ENCODE measurements at regions not wholly inside any gene's neighbourhood (a gene's known extent, or its start where the extent isn't known, plus 50 kb on each side); places are given as distances from the start of the nearest gene placed in this dataset.

DNA sequence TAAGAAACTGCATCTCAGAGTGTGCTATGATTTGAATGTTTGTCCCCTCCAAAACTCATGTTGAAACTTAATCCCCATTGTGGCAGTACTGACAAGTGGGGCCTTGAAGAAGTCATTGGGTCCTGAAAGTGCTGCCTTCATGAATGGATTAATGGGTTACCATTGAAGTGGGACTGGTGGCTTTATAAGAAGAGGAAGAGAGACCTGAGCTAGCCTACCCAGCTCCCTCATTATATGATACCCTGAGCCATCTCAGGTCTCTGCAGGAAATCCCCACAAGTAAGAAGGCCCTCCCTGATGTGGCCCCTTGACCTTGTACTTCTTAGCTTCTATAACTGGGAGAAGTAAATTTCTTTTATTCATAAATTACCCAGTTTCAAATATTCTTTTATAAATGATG, 526.8 kb downstream of the XIRP2 start:
- DNase-seq, result no peak

DNA sequence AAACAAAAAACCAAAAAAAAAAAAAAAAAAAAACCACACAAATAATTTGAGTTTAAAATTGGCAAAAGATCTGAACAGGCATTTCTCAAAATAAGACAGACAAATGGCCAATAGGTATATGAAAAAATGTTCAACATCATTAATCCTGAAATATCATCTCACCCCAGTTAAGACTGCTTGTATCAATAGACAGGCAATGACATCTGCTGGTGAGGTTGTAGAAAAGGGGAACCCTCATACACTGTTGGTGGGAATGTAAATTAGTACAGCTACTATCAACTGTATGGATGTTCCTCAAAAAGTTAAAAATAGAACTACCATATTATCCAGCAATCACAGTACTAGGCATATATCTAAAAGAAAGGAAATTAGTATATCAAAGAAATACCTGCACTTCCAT, 523.1 kb downstream of the XIRP2 start:
- DNase-seq, result no peak

DNA sequence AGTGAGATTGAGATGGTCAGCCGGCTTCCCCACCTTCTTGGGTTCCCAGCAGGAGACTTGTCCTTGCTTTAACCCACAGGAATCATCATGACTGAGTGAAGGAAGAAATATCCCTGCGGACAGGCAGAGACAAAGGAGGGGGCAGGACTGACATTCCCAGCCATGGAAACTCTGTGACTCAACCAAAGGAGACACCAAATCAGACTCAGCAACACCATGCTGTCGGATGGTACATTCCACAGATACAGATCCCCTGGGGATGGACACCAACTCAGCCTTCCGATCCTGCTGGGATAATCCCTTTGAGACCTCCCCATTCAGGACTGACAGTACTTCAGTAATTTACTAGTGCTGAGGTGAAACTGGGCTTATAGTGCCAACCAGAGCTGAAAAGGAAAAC, 518.3 kb downstream of the XIRP2 start:
- DNase-seq, result no peak

DNA sequence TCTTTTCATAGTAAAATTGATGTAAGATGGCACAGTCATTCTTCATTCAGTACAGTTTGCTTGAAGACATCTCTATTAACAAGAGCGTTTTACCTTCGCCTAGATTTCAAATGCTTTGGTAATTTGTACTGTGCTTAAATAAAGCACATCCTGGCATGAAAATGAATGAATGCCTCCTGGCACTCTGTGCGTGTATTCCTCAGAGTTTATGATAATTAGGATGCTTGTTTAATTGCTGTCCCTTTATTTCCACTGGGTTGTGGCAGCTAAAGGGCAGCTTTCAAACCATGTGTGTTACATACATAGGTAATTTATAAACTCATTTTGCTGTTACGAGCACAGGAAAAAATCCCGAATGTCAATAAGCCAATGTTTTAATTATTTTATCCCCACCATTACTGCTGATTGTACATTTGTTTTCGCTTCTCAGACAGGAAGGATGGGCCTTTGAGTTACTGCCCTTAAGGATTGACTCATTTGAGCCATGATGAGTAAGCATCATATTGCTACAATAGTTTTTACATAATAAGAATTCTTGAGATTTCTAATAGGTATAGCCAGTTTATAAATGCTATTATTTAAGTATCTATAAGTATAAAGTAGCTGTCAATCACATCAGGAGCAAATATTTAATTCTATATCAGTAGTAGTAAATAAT, 516.5 kb downstream of the XIRP2 start:
- DNase-seq, result no peak

DNA sequence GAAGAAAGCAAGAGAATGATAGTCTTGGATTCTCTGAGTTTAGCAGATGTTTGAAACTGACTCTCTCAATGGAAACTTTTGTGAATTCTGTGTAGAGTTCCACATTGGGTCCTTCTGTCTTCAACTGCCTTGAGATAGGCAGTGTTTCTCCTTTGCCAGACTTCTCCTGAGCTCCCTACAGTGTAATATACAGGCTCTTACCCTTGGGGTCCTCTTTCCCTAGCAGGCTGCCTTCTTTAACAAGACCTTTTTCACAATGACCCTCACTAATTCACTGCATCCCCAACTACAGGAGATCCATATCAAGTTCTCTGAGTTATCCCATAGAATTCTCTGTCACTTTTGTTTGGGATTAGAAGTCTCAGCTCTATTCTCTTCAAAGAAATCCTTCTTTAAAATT, 513.0 kb downstream of the XIRP2 start:
- DNase-seq, result no peak

DNA sequence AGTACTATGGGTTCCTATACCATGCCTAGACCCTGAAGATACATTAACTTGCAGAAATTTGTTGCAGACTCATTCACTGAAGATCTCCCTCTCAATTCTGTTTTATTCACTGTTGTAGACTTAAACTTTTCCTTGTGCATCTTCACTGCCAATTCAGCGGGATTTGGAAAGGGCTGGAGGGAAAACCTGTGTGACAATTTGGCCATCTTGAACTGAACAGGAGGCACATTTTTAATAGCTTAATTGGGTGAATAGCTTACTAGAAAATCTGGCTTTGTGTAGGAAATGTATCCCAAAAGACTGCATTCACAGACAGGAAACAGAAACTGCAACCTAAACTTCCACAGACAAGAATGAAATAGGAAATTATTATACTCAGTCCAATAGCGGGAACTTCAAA, 512.3 kb downstream of the XIRP2 start:
- DNase-seq, result no peak

DNA sequence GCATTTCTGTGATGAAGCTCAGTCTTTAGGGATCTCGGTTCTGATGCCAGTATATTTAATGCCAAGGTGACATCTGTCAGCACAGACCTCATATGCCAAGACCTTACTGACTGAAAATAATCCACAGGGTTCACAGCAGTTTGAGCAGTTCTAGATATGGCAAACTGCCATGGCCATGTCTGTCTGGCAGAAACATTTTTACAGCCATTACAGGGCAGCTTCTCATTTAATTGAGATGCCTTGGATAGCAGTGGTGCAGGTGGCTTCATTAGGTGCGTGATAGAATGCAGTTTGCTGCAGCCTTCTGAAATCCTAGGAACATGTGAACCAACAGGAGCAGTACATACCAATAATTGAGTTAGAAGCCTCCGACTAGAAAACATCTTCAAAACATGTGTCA, 510.6 kb downstream of the XIRP2 start:
- no peak for DNase-seq

DNA sequence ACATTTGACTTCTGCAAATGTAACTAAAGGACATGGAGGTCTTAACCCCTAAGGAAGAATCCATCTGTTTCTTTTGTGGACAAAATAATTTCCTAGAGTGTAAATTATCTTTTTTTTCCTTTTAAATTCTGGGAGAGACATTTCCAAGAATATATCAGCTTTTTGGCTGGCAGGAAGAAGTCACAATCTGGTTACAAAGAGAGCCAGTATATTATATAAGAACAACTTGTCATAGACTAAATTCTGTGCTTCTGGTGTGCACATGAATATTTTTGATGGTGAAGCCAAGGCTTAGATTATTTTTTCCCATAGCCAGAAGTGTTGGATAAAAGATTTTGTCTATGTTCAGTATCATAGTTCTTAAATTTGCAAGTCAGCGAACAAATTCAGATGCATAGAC, 500.6 kb downstream of the XIRP2 start:
- no peak for DNase-seq

DNA sequence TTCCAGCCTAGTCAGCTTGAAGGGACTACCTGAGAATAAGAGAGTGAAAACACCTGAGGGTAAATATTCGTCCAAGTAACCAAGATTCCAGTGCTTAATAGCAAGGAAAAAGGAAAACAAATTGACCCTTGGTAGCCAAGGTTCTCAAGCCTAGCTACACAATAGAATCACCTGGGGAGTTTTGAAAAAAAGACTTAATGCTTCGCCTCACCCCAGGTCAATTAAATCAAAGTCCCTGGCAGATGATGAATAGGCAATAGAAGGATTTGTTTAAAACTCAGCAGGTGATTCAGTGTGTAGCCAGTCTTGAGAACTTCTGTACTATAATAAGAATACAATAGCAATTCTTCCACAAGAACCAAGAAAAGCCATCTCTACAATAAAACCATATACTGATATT, 500.2 kb downstream of the XIRP2 start:
- DNase-seq, result no peak

DNA sequence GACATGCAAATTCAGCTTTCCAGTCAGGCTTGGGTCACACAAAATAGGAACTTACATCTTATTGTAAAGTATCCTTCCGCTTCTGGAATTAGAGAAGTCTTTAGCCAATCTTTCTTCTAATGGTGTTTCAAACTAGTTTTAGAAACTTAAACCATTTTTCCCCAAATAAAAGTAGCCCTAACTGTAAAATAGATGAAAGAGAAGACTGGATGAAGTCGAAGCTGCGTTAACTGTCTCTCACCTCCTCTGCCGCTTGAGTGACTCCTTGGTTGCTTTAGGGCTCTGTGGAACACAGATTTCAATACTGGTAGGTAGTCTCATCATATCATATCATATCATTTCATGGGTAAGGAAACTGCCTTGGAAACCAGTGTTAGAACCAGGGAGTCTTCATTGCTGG, 498.4 kb downstream of the XIRP2 start:
- no peak for DNase-seq

DNA sequence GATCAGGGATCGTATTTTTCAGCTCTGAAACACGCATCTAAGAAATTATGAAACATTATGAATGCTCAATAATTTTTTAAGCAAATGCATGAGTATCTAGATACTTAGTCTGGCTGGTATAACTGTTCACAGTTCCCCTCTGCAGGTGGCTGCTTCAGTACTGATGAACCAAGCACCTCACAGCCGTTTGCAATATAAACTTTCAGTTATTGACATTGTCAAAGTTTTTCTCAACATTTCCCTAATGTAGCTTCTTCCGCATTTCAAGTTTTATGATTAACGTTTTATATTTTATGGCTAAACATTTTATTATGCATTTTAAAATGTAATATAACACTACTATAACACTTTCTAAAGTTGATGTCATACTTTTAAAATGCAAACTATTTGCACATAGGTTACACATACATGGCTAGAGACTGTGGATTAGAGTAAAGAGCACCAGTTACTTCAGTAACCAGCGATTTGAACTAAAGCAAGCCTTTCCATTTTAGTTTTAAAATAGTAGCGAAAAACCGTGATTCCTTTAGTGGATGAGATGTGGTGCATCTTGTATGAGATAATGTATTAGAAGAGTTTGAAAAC, 495.4 kb downstream of the XIRP2 start:
- no peak for DNase-seq

DNA sequence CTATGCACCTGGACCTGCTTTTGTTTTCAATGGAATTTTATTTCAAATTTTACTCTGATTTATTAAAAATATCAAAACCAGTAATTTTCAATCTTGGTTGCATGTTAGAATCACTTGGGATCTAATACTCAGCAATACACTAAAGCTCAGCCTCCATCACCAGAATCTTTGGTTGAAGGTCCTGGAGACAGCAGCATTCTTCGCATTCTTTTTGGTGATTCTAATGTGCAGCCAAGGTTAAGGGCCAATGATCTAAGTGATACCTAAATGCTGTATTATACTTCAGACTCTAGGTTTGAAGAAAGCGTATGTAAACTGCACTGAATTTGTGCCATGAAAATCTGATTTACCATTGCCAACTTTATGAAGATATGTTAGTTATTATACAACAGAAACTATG, 493.1 kb downstream of the XIRP2 start:
- no peak for DNase-seq

DNA sequence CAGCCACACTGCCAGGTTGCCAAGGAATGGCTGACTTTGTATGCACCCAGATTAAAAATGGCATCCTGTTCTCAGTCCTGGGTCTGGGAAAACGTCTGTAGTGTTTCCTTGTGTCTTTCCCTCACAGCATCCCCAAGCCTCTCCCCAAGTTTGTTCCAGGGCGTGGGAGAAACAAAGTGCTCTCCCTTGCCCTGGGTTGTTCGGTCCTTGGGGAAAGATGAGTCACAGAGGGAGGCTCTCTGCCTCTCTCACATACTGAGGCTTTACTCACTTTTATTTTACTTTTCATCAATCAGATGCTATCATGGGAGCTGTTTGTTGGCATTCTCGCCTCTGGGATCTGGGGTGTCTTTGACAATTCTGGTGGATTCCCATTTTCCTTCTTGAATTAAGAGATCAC, 492.3 kb downstream of the XIRP2 start:
- DNase-seq, result no peak

DNA sequence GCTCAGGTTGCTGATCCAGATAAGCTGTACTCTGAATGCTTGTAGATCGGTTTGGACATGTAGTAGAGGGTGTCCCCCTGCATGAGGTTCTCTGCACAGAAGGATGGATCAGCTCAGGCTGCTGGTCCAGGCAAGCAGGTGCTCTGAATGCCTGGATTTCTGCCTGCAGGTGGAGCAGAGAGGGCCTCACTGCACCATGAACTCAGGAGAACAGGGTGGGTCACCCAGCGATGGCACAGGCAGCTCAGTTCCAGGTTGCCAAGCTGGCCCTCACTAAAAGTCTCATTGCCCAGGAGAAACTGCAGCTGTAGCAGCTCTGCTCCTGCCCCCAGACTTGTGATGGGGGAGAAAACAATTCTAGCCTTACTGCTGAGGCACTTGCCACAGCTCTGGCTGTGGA, 491.8 kb downstream of the XIRP2 start:
- no peak for DNase-seq

DNA sequence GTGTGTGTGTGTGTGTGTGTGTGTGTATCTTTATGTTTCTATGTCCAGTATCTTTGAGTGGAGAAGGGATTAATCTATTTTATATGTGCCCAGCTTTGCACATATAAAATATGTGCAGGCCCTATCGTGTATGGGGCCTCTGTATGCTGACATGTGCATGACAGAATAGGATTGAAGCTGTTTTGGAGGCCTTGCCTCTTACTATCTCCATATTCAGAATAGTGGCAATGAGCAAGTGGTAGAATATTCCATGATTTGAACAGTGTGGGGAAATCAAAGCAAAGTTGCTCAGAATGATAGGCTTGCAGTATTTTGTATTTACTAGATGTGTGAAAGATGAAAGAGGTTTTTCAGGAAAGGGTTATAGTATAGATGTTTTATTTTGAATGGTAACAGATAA, 480.8 kb downstream of the XIRP2 start:
- DNase-seq, result no peak

DNA sequence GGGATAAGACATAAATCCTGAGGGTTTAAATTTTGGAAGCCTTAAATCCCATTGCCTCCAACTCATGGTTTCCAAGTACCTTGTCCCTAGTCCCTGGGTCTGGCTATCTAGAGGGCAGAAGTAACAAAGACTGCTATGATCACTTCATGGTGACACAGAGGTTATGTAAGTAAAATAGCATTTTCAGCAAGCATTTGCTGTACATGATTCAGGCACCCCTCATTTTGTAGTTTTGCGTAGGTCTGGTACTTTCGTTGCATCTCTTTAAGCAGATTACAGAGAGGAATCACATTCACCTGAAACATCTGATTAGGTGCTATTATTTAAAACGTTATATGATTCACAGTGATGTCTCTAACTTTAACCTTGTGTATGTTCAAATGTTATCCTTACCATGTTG, 480.1 kb downstream of the XIRP2 start:
- DNase-seq, result no peak

DNA sequence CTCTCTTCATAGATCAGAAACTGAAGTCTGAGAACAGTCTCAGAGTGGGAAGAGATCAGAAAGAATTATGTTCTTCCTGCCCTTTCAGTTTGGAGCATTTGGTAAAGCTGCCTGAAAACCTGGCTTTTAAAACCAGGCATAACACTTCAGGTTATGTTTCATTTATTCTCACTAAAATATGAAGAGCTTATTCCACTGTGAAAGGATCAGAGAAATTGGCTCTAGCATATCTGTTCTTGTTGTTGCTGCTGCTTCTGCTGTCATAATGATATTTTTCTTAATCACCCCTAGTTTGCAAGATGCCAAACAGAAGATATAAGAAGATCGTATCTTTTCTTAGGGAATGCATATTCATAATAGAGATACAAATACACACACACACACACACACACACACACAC, 476.9 kb downstream of the XIRP2 start:
- DNase-seq, result no peak

DNA sequence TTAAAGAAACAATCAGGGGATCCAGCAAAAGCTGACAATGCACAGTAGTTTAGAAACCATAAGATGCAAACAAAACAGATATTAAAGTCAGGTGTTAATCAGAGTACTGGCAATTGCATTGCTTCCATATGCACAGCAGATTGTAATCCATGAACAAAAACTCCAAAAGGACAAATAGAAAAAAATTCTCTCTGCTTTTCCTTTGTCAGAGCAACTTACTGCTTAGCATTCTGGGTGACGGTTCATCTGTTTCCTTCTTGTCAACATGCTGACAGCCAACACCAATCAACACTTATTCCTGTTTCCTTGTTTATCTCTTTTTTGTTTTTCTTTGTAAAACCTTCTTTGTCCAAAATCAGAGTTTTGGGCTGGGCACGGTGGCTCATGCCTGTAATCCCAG, 473.1 kb downstream of the XIRP2 start:
- DNase-seq, result no peak

DNA sequence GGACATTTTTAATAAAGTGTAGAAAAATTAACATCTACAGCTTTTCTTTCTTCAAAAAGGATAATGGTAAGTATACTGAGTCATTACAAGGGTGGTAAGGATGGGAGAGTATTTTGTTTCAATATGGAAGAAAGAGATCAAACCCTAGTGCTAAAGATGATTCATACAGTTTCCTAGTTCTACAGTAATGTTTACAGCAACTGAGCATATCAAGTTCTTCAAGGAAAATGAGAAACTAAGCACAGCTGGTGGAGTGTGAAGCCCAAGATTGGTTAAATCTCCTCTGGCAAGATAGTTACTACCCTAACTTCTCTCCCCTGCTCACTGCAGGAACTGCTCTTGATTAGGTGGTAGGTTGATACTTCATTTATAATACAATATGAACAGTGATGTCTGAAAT, 467.5 kb downstream of the XIRP2 start:
- DNase-seq, result no peak

DNA sequence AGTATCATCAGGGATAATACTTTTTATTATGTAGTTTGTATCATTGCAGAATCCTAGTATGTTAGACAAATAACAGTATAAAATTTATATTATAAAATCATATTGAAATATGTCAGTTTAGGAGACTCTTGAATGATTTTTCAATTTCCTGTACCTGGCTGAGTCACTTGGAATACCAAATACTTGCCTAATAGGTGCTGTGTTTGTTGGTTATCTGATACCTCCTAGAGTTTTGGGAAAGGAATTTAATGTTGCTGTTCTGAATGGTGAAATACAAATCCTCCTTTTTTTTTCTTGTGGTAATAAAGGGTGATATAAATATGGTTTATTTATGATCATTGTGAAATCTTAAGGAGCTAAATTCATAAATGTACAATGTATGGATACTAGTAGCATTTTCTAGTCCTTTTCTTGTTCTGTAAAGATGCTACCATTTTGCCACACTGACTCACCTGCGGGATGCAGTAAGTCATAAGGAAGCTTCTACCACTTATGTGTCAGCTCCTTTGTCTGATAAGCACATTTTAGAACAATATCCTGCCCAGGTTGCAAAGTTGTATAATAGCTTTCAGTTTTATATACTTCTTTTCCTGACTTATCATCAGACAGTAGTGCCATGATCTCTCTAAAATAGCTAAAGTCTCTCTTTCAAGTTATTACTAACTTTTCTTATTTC, 465.5 kb downstream of the XIRP2 start:
- no peak for DNase-seq

DNA sequence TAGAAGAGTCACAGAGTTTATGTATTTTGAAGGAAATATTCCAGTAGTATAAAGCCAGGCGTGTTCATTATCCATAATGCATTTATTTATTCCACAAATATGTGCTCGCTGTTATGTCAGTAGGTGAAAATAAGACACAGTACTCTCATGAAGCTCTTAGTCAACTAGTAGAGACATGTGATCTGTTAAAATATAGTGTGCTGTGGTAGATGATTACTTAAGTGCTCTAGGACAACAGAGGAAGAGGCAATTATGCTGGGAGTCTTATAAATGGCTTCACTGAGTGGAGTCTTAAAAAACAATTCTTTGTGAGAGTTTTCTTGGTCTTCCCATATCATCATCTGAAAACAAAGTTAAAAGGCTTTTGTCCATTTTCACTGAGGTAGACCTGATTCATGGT, 457.3 kb downstream of the XIRP2 start:
- no peak for DNase-seq

DNA sequence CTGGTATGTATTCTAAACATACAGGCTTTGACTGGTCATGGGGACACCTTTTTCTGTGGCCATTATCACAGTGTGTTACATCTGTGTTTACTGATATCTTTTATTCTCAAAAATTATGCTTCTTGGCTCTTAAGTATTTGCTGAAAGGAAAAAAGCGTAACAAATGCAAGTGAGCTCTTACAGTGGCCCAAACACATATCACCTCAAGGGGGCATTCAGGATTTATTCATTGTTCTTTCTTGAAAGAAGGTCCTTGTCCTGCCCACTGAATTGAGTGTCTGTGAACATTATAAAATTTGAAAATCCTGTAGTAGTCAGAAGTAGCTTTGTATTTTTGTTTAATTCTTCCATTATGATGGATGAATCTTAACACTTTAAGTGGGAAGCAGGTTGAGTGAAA, 454.5 kb downstream of the XIRP2 start:
- DNase-seq, result no peak

DNA sequence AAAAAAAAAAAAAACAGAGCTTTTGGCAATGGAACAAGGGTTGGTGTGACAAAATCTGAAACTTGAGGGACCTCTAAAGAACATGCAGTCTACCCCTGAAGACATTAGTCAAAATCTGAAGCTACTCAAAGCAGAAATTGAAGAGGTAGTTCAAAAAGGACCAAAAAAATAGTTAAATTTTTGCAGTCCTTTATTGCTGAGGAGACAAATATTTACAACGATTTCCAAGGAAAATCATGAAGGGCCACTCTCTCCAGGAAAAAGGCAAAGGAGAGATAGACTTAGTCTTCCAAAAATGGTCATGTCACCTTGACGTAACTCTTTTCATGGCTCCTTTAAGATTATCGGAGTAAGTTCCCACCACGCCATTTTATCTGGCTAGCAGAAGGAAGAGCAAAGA, 452.0 kb downstream of the XIRP2 start:
- no peak for DNase-seq

DNA sequence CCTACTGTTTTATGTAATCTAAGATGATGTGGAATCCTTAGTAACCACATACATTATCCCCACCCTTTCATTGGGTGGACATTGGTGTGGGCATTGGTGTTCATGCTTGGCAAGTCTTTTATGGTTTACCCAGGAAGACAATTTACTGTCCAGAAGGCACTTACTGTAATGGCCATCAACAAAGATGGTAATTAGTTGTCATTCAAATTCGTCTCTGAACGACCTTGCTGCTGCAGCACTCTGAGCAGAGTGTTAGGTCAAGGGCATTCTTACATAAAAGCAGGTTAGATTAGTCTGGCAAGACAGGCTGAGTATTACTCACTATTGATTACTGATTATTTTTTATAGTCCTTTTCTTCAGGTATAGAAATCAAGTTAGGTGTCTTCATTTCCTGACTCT, 447.9 kb downstream of the XIRP2 start:
- no peak for DNase-seq

DNA sequence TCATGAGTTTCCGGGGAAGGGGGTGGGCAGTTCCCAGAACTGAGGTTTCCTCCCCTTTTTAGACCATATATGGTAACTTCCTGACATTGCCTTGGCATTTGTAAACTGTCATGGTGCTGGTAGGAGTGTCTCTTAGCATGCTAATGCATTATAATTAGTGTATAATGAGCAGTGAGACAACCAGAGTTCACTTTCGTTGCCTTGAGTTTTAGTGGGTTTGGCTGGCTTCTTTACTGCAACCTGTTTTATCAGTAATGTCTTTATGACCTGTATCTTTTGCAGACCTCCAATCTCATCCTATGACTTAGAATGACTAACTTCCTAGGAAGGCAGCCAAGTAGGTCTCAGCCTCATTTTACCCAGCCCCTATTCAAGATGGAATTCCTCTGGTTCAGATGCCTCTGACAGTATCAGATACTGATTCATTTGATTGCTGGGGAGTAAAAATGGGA, 447.3 kb downstream of the XIRP2 start:
- DNase-seq, result no peak

Data from right hindlimb (tissue), 1 donor.